NCI-H2227 (cell line): ENCODE measurements at regions not wholly inside any gene's neighbourhood (a gene's known extent, or its start where the extent isn't known, plus 50 kb on each side); places are given as distances from the start of the nearest gene placed in this dataset.

Source experiments
- DNase-seq: peaks from one replicate; lab custom pipeline; 2025; ENCODE audit not compliant: unreplicated experiment; lab: John Stamatoyannopoulos, UW

DNA sequence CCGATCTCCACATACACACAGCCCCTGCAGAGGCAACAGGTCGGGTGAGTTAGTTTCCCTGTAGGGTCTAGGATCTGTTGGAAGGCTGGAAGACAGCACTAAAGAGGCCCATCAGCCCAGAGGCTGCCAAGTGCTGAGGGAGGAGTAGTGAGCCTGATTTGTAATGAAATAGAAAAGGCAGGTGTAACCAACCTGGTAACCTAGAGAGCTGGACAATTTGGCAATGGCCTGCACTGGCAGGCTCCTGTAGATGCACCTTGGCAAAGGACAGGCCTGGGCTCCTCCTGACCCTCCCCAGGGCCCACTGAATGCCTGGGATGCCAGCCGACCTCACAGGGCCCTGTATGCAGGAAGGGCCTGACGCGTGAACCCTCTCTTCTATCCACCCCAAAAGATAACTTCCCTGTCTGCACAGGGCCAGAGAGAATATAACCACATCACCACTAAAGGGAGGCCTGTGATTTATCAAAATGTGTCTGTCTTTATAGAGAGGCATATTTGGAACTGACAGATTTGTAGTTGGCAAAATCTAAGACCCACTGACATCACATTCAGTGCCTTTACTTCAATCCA lies 225.1 kb upstream of the CHRNA7 start:
- no peak for DNase-seq

DNA sequence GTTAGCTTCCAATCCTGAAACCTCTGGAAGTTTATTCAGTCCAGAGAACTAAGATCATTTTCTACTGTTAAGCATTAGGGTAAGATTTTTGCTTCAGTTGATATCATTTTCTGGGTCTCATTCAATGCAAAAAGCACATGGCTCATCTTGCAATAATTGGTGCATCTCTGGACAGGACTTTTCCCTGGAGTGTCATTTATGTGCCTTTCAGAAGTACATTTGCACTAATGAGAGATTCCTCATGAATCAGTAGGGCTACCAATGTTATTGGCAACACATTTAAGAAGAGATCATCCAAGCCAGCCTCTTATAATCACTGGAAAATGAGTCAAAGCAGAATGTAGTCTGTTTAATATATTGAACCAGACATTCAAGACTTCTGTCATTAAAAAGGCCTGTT lies 224.2 kb upstream of the CHRNA7 start:
- no peak for DNase-seq

DNA sequence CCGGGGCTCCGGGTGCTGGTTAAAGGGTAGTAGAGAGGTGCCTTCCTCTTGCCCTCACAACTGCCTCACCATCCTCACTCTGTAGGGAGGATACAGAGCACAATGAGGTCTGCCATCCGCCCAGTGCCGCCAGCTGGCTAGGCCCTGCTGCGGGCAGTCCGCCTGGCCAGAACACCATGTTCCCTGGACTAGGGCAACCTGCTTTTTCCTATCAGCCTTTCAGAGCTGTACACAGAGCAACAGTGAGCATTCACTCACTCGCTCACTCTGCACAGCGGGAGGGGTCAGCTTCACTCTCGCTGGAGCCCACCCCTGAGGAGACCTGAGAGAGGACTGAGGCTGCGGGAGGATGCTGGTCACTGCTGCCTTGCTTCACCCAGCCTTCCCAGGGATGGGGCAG lies 218.7 kb upstream of the CHRNA7 start:
- no peak for DNase-seq

DNA sequence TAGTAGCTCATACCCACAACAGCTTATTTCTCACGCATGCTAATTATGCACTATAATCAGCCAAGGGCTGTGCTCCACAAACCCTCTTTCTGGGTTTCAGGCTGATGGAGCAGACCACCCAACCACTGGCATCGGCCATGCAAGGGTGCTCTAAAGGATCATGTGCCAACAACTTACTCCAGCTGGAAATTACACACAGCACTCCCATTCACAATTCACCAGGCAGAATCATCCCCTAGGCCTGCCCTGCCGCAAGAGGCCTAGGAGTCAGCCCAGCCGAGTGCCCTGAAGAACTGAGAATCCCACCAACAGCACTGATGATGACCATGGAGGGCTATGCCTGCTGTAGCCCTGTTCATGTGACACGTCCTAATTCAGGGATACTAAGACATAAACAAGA lies 216.2 kb upstream of the CHRNA7 start:
- DNase-seq, result no peak

DNA sequence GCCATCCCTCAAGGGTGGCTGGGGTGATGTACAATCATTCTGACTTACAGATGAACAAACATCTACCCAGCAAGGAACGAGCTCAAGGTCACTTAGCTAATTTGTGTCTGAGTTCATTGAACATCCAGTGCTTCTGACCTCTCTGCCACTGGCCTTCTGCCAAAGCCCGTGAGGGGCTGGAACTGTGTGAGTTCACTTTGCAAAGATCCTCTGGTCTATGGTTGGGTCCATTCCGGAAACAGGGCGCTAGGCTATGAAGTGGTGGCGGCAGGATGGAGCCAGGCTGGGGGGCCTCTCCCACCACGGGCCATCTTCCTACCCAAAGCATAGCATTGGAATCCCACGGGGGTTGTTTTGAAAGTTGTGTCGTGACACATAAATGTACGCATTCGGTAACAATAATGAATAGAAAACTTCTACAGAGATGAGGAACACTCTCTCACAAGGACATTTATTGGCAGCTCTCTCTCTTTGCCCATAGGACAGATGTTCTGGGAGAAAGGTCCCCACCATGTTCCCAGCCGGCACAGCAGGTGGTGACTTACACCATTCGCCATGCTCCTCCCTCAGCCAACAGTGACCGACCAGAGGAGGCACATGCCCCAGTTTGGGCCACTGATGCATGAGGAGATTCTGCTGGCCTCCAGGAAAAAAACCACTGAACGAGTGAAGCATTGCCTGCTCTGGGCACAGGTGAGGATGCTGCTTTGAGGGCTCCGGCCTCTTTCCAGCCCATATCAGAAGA lies 214.7 kb upstream of the CHRNA7 start:
- DNase-seq, result no peak

DNA sequence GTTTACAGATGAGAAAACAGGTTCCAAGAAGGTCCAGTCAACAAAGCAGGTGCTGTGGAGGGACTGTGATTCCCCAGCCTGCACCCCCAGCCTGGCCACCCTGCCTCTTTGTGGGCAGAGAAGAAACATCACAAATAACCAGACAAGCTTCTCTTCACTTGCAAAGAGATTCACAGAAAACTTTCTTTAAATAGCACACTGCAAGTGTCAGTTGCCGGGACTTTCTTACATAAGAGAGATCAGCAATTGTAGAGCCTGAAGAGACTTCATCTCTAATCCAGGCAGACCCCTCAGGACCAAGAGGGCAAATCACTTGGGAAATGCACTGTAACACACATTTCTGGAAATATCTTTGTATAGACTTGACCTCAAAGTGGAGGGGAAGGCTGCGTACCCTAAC lies 207.9 kb upstream of the CHRNA7 start:
- no peak for DNase-seq

DNA sequence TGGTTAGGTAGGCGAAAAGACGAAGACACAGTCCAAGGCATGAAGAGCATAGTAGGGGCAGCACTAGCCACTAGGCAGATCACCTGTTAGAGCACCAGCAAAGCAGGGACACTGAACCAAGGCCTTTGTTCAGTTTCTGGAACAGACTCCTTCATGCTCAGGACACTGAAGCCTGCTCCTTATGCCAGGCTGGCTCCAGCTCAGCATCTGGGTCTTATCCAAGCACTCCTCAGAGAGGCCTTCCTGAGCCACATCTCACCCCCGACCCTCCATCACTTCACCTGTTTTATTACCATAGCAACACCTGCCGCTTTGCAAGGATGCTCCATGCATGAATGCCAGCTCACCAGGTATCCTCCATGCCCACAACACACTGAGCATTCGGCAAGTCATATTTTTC lies 206.3 kb upstream of the CHRNA7 start:
- no peak for DNase-seq

DNA sequence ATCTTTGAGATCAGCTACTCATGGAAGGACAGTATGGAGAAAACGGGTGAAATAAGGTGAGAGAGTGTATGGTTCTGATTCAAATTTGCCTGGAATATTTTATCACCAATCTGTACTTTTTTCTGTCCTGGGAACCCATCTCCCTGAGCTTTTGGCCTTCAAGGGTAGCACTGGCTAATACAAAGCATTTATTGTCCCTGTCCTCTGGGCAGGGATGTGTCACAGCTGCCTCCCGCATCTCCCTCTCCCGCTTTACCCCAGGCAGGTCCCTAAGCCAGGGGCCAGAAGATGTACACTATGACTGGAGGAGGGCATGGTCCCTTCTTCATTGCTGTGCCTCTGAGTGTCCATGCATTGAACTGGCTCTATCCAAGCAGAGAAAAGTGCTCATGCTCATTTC lies 201.7 kb upstream of the CHRNA7 start:
- no peak for DNase-seq

DNA sequence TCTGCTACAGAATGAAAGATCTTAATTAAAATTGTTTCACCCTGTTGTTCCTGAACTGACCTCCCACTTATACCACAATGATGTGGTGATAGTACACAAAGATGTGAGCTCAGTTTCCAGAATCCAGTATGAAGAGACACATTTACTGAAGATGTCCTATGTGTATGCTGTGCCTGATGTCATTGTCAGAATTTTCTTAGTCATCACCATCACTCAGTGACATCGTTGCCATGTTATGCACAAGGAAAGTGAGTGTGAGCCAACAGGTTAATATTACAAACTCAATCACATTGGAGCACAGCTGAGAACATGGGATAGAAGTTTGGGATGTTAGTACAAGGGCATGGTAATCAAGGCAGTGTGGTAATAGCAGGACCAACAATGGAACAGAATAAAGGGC lies 199.7 kb upstream of the CHRNA7 start:
- DNase-seq, result no peak

DNA sequence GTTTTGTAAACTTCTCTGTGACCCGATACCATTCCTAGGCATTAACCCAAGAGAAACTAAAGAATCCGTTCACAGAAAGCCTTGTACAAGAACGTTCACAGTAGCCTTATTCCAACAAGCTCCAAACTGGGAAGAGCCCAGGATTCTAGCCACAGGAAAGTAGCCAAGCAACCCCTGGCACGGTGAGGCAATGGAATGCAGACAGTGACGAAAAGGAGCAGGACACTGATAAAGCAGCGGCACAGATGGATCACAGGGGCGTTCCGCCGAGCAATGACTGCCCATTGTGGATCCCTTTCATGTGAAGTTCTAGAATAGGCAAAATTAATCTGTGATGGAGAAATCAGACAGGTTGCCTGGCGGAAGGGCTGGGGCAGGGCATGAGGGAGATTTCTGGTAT lies 198.7 kb upstream of the CHRNA7 start:
- no peak for DNase-seq

DNA sequence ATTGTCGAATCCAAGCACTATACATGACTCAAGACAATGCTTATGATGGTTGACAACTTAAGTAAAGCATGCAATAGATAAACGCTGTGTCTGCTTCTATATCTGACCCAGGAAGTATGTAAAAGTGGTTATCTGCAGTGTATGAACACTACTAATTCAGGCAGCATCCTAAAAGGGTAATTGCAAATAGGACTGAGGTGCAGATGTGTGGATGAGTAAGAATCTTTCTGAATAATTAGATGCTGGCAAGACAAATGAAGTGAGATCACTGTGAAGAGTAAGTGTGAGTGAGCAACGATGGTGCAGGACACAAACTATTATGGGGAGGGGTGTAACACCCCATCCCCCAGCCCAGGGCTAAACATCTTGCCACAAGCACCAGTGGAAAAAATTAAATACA lies 195.7 kb upstream of the CHRNA7 start:
- DNase-seq, result no peak

DNA sequence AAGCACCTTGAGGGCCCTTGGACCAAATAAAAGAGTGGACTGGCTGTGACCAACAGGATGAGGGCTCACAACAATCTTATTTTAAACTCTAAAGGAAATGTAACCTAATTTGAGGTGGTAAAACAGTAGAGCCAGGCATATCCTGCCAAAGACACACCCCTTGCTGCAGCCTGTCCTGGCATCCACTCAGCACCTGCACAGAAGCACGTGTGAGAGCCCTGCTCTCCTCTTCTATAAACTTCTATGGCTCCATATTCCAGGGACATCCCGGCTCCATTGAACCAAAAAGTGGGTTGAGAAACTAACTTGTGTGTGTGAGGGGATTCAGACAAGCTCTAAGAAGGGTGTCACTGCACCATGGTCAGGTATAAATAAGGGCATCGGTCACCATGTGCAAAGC lies 190.9 kb upstream of the CHRNA7 start:
- DNase-seq, result no peak

DNA sequence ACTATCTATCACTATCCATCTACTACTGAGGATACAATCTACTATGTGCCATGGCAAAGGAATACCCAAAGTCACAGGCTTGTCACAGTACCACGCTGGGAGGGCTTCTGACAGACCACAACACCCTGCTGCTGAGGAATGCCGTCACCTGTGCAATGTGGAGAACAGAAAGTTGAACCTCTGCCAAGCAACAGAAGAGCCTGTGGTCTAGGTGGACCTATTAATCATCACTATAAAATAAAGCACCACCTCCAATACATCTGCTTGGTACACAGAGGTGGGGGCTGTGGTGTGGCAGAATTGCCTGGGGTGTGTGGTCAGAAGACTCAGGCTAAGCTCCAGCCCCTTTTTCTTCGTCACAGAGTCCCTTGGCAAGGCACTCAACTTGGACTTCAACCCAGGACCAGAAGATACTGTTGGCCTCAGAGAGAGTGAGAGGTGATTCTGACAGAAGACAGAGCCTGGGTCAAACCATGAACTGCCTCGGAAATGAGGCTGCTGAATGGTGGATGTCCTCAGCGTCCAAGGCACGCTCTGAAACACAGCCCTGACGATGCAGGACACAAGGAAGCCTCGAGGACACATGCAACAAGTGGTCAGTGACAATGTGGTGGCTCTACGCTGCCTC lies 189.4 kb upstream of the CHRNA7 start:
- no peak for DNase-seq

DNA sequence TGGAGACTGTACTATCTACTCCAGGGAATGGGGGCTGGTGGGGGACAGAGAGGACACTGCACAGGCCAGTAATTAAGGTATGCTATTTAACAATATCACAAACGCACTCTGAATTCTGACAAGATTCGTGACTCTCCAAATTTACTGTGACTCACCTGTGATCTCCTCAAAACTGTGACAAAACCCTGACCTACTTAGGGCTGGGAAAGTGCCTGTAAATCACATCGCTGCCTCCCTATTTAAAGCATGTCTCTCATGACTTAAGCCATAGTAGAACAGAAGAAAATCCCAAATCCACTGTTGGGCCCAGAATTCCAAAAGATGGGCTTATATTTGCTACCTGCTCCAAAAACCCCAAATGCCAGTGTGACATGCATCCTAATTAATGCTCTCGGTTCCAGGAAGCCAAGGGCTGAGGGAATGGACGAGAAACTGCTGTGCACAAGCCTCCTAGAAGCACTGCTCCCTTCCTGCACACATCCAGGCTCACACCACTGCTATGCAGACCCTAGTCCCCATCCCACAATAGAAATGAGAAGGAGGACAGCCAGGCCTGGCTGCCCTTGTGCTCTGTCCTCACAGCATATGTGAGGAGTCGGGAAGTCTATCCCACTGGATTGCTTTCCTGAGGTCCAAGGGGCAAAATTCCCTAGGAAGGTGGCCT lies 187.7 kb upstream of the CHRNA7 start:
- no peak for DNase-seq

DNA sequence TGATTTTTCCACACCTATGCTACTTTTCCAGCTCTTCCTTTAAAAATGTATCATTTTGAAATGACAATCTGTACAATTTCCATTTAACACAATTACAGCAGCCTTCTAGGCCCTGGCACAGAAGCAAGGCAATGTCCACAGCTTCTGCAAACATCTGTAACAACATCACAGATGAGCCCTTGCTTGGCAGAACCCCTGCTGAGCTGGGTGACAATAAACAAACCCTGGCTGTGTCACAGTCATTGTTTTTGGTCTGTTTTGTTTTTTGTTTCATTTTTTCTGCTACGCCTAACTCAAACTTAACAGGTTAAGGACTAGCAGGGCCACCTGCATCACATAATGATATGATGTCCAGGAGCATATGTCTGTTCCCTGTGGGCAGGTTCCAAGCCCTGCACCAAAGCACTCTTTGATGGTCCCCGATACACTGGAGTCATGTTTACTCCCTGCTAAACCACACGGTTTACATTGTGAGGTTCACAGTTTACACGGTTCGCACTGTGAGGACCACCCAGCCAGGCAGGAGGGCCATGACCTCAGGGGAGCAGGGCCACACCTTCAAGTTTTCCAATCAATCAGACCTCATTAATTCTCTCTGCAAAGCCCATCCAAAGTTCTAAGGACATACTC lies 186.8 kb upstream of the CHRNA7 start:
- no peak for DNase-seq

DNA sequence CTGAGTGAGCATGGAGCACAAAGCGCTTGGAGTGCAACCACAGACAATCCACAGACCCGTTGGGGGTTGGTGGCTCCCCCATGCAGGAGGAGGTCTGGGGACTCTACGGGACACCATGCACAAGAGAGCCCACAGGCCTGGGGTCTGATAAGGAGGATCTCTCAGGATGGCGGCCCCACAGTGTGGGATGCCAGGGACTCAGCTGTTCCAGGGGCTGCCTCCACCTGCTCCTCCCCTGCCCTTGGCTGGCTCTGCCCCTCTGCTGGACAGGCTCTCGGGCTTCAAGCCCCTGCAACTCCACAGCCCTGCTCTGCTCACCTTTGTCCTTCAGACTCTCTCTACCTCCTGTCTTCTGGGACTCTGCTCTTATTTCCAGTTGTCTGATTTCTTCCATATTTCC lies 184.5 kb upstream of the CHRNA7 start:
- no peak for DNase-seq

DNA sequence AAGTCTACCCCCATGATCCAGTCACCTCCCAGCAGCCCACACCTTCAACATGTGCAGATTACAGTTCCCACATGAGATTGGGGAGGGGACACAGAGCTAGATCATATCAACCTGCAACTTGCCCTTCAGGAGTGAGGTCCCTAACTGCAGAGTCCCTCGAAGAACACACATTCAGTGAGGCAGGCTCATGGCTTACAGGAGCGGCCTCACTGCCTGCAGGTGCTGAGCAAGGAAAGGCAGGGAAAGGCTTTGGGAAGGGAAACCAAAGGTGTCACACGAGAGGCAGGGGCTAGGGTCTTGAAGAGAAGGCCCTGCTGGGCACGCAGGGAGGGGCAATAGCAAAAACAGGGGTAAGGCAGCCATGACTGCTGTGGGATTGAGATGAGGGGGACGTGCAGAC lies 182.4 kb upstream of the CHRNA7 start:
- DNase-seq, result no peak

DNA sequence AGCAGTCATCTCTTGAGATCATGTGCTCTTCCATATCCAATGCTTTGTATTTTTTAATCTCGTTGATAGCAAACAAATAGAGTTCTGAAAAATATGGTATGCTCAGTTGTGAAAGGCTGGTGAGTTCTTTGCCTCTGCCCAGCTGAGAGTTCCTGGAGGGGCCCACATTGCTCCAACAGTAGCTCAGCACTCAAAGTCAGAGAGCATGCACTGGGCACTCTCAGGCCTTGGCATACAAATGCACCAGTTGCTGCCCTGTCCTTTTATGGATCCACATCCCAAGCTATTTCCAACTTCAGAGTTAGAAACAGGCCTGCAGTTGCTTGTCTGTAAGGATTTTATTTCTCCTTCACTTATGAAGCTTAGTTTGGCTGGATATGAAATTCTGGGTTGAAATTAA lies 181.7 kb upstream of the CHRNA7 start:
- DNase-seq, result no peak

DNA sequence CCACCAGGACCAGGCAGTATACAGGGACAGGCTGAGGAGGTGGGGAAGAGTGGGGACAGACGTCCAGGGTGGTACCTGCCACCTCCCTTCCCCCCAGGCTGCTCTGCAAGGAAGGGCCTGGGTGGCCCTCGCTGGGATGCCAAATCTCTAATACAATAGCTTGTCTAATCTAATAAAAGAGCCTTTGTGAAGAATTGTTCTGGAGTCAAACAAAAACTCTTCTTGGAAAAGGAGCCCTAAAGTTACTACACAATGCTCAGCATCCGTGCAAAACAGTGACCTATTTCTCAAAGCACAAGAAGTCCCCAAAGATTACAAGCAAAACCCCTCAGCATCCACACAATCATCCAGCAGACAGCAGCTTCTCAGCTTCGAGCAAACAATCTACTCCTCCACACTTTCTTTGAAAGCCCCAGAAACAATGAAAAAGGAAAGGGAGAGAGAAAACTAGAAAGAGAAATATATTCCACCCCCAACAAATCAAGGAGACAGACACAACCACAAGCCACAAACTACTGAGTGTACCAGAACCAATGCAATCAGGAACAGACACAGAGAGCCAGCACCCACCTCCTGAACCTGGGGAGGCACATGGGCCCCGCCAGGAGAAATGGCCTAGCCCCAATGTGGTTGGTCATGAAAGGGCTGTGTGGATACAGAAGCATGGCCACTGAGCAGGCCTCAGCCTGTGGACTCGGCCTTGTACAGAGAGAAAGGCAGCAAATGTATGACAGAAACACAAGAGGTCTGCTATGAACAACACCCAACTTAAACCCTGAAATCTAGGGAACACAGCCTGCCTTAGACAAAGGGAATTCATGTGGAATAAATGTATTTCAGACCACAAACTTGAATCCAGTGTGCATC lies 177.1 kb upstream of the CHRNA7 start:
- no peak for DNase-seq

DNA sequence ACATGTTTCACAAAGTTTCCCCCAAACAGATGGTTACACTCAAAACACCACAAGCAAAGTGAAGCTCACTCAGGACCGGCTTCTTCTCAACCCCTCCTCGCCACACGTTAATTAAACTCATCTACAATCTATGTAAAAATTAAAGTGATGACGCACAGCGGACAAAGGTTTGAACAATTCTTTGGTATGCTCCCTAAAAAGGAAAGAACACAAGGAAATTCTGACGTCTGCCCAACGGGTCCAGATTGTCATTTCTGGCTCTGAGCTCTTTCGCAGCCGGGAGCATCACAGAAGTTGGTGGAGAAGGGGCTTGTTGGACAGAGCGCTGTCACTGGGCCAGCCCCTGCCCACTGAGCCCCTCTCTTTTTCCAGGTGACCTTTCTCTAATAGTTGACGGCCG lies 173.7 kb upstream of the CHRNA7 start:
- no peak for DNase-seq

DNA sequence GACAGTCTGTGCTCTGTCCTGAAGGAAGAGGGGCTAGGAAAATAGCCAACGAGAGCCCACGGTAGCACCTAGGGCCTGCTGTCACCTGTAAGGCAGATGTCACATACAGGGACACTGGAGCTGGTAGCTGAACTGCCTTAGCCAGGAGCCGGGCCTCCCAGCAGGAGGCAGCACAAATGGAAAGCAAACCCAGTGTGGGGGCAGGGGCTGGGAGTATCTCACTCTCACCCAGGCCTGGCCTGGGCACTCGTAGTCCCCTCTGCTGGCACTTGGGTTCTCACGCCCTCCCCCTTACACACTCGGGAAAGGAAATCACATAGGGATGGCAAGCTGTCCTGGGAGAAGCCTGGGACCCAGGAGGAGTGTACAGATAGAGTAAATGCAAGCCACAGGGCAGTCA lies 173.1 kb upstream of the CHRNA7 start:
- DNase-seq, result no peak
